DND-41 (cell line): ENCODE measurements at regions not wholly inside any gene's neighbourhood (a gene's known extent, or its start where the extent isn't known, plus 50 kb on each side); places are given as distances from the start of the nearest gene placed in this dataset.
"Not testable (repeated sequence)": the region's sequence is repeated elsewhere in the genome, so short reads cannot be mapped to it uniquely, and the experiment has no call there.

Experiments used
- ATAC-seq: fragments of 200-7000 bp; cut with Tn5 transposase; 3 replicates; pipeline ENCODE4 v1.9.1; 2021; ENCODE audit warnings: low read depth; ENCODE audit not compliant: insufficient read depth
- DNase-seq: peaks from one replicate; pipeline ENCODE4 v3.0.0-alpha.2; 2020
- H2AFZ ChIP-seq: 2 replicates; pipeline ENCODE4 v1.6.0; 2012; ENCODE audit warnings: low read depth, low read length
- H3K27ac ChIP-seq: 2 replicates; pipeline ENCODE4 v1.5.1; 2012; ENCODE audit warnings: low read length, inconsistent platforms
- H3K27me3 ChIP-seq: fragments of 200-600 bp; sonication (generic); 2 replicates; pipeline ENCODE4 v1.6.0; 2012; ENCODE audit warnings: low read length, mild to moderate bottlenecking, inconsistent platforms; ENCODE audit not compliant: insufficient read depth, poor library complexity
- H3K36me3 ChIP-seq: 2 replicates; pipeline ENCODE4 v1.5.1; 2012; ENCODE audit warnings: low read length, inconsistent platforms; ENCODE audit not compliant: insufficient read depth
- H3K4me1 ChIP-seq: 2 replicates; pipeline ENCODE4 v1.5.1; 2012; ENCODE audit warnings: mild to moderate bottlenecking, low read length; ENCODE audit not compliant: insufficient read depth
- H3K4me2 ChIP-seq: 2 replicates; pipeline ENCODE4 v1.6.0; 2012; ENCODE audit warnings: mild to moderate bottlenecking, moderate library complexity, low read length, inconsistent platforms; ENCODE audit not compliant: insufficient read depth
- H3K4me3 ChIP-seq, 2 experiments: fragments of 200-600 bp in 1 of 2; shearing (Covaris generic) in 1 of 2; 2 replicates each; pipeline ENCODE4 v1.5.1; 2012 to 2016; ENCODE audit warnings: inconsistent platforms in 2 of 2, low read length in 2 of 2, mild to moderate bottlenecking in 2 of 2, low read depth in 1 of 2, moderate library complexity in 1 of 2
- H3K79me2 ChIP-seq: 2 replicates; pipeline ENCODE4 v1.6.0; 2012; ENCODE audit warnings: low read length, inconsistent platforms; ENCODE audit not compliant: insufficient read depth
- H3K9ac ChIP-seq: 2 replicates; pipeline ENCODE4 v1.6.0; 2012; ENCODE audit warnings: low read depth, mild to moderate bottlenecking, inconsistent platforms, low read length, moderate library complexity
- H3K9me3 ChIP-seq: 2 replicates; pipeline ENCODE4 v1.5.1; 2012; ENCODE audit warnings: low read length, moderate library complexity, mild to moderate bottlenecking, inconsistent platforms; ENCODE audit not compliant: insufficient read depth, severe bottlenecking
- H4K20me1 ChIP-seq: 2 replicates; pipeline ENCODE4 v1.6.0; 2012; ENCODE audit warnings: low read length; ENCODE audit not compliant: insufficient read depth
- EZH2 ChIP-seq: IDR thresholded peaks from 3 replicates; pipeline ENCODE4 v1.6.1; 2012; ENCODE audit warnings: borderline replicate concordance, low read depth, mild to moderate bottlenecking, moderate library complexity, low read length, inconsistent platforms; ENCODE audit not compliant: severe bottlenecking
- TF ChIP-seq, protein P1 (sequence below): IDR thresholded peaks from 2 replicates; pipeline ENCODE4 v1.5.1; 2012; ENCODE audit warnings: borderline replicate concordance, low read length, moderate library complexity, mild to moderate bottlenecking; ENCODE audit not compliant: poor library complexity, severe bottlenecking; ENCODE audit errors: extremely low read depth

DNA sequence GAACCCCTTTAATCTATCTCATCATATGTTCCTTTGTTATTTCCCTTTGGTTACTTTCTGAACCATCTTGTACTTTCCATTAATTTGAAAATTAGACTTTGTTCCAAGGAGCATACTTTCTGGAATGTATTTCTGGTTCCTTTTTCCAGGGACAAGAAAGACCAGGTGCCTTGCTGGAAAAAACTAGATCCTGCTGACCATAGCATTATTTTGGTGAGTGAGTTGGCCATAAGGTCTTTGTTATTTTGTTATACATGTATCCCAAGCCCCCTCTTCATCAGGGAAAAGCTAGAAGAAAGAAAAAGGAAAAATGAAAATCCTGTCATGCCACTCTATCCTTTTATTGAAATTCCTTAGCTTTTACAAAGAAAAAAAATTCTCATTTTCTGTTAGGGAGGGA lies 228.1 kb upstream of the TFPI start:
- Histone ChIP-seq H3K9me3 (no peaks in the 10 kb centered on the region), H3K4me1 (no peaks in the 10 kb centered on the region), H3K4me2 (no peak overlapping the region), H4K20me1 (no peaks in the 10 kb centered on the region), H2AFZ (no peak overlapping the region), H3K79me2 (no peaks in the 10 kb centered on the region), H3K4me3 (no peak overlapping the region), H3K27ac (no peak overlapping the region), H3K27me3 (no peaks in the 10 kb centered on the region), H3K36me3 (no peaks in the 10 kb centered on the region), H3K9ac (no peak overlapping the region)
- ATAC-seq = no peak
- DNase-seq = no peak
- no peak for TF ChIP-seq EZH2
- TF ChIP-seq, protein P1, sequence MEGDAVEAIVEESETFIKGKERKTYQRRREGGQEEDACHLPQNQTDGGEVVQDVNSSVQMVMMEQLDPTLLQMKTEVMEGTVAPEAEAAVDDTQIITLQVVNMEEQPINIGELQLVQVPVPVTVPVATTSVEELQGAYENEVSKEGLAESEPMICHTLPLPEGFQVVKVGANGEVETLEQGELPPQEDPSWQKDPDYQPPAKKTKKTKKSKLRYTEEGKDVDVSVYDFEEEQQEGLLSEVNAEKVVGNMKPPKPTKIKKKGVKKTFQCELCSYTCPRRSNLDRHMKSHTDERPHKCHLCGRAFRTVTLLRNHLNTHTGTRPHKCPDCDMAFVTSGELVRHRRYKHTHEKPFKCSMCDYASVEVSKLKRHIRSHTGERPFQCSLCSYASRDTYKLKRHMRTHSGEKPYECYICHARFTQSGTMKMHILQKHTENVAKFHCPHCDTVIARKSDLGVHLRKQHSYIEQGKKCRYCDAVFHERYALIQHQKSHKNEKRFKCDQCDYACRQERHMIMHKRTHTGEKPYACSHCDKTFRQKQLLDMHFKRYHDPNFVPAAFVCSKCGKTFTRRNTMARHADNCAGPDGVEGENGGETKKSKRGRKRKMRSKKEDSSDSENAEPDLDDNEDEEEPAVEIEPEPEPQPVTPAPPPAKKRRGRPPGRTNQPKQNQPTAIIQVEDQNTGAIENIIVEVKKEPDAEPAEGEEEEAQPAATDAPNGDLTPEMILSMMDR = no peak

GRCh38 chr2:187783446-187783845 lies 229.2 kb upstream of the TFPI start:
- Histone ChIP-seq H3K4me1 (no peaks in the 10 kb centered on the region), H3K27ac (no peak overlapping the region), H3K9ac (no peak overlapping the region), H3K4me2 (no peak overlapping the region), H3K9me3 (no peaks in the 10 kb centered on the region), H3K36me3 (no peaks in the 10 kb centered on the region), H3K4me3 (no peak overlapping the region), H2AFZ (no peak overlapping the region), H3K79me2 (no peaks in the 10 kb centered on the region), H3K27me3 (no peaks in the 10 kb centered on the region), H4K20me1 (no peaks in the 10 kb centered on the region)
- no peak for TF ChIP-seq EZH2
- TF ChIP-seq, protein P1 = no peak
- ATAC-seq (no peak), DNase-seq (no peak)

- not testable (repeated sequence) for H4K20me1 ChIP-seq, H3K4me3 ChIP-seq, H3K9me3 ChIP-seq, H3K27me3 ChIP-seq, H3K4me1 ChIP-seq, H3K27ac ChIP-seq, ATAC-seq, H3K4me2 ChIP-seq, H3K9ac ChIP-seq, H3K79me2 ChIP-seq, H2AFZ ChIP-seq, H3K36me3 ChIP-seq, DNase-seq
These were observed 229.9 kb upstream of the TFPI start for GRCh38 chr2:187784138-187784537.

GRCh38 chr2:187799601-187800000 lies 245.4 kb upstream of the TFPI start:
- no peak overlapping the region for H3K9ac ChIP-seq
- H3K79me2 ChIP-seq = no peaks in the 10 kb centered on the region
- H3K9me3 ChIP-seq = no peaks in the 10 kb centered on the region
- no peak for DNase-seq
- no peak overlapping the region for H2AFZ ChIP-seq
- no peaks in the 10 kb centered on the region for H4K20me1 ChIP-seq
- no peak overlapping the region for H3K4me3 ChIP-seq
- no peaks in the 10 kb centered on the region for H3K36me3 ChIP-seq
- no peak for TF ChIP-seq EZH2
- ATAC-seq = no peak
- no peaks in the 10 kb centered on the region for H3K27me3 ChIP-seq
- no peak overlapping the region for H3K4me2 ChIP-seq
- no peak overlapping the region for H3K27ac ChIP-seq
- no peaks in the 10 kb centered on the region for H3K4me1 ChIP-seq

DNA sequence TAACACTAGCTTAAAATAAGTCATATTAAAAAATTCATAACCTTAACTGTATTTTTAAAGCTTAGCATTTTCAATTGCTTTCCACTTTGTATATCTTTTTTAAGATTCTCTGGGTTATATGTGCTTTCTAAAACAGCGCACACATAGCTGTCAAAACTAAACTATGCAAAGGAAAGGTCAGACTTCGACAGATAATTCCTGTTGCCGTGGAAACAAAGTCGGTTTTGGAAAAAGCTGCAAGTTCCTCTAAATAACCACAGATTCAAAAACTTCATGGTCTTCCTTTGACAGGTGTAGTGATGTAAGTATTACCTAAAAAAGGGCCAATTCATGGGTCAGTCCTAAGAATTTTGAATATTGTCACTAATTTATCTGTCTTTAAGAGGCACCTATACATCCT lies 249.6 kb upstream of the TFPI start:
- Histone ChIP-seq H3K79me2 (no peaks in the 10 kb centered on the region), H3K4me1 (no peaks in the 10 kb centered on the region), H3K36me3 (no peaks in the 10 kb centered on the region), H3K4me2 (no peak overlapping the region), H3K27ac (no peak overlapping the region), H2AFZ (no peak overlapping the region), H3K27me3 (no peaks in the 10 kb centered on the region), H3K9me3 (no peaks in the 10 kb centered on the region), H3K9ac (no peak overlapping the region), H3K4me3 (no peak overlapping the region), H4K20me1 (no peaks in the 10 kb centered on the region)
- no peak for ATAC-seq
- no peak for TF ChIP-seq EZH2
- no peak for DNase-seq
